AG09309 (cell line): ENCODE measurements at regions not wholly inside any gene's neighbourhood (a gene's known extent, or its start where the extent isn't known, plus 50 kb on each side); places are given as distances from the start of the nearest gene placed in this dataset.
"Not testable (repeated sequence)": the region's sequence is repeated elsewhere in the genome, so short reads cannot be mapped to it uniquely, and the experiment has no call there.

Experiments used
- DNase-seq: peaks from one replicate; pipeline ENCODE4 v3.0.0-alpha.2; 2010; ENCODE audit warnings: low read depth
- H3K4me3 ChIP-seq: 2 replicates; pipeline ENCODE4 v1.5.1; 2011; ENCODE audit warnings: mild to moderate bottlenecking, low read depth, low read length, moderate library complexity; ENCODE audit not compliant: control insufficient read depth
- CTCF ChIP-seq: IDR thresholded peaks from 2 replicates; pipeline ENCODE4 v1.5.1; 2011; ENCODE audit warnings: mild to moderate bottlenecking, low read depth, low read length, inconsistent platforms; ENCODE audit not compliant: insufficient read depth, control insufficient read depth; ENCODE audit errors: missing control alignments

- H3K4me3 ChIP-seq = no peak overlapping the region
- no peak for DNase-seq
- no peak for TF ChIP-seq CTCF
Measured at GRCh38 chr3:17825298-17825697, 82.9 kb upstream of the TBC1D5 start.

GRCh38 chr3:17823816-17824215 lies 81.4 kb upstream of the TBC1D5 start:
- no peak for DNase-seq
- no peak for TF ChIP-seq CTCF
- H3K4me3 ChIP-seq = no peak overlapping the region

- H3K4me3 ChIP-seq = no peak overlapping the region
- no peak for TF ChIP-seq CTCF
- no peak for DNase-seq
Measured at GRCh38 chr3:17823036-17823435, 80.6 kb upstream of the TBC1D5 start.

GRCh38 chr3:17820704-17821103 lies 78.3 kb upstream of the TBC1D5 start:
- H3K4me3 ChIP-seq = no peak overlapping the region
- no peak for TF ChIP-seq CTCF
- no peak for DNase-seq

GRCh38 chr3:17820275-17820674 lies 77.8 kb upstream of the TBC1D5 start:
- TF ChIP-seq CTCF = no peak
- H3K4me3 ChIP-seq = no peak overlapping the region
- no peak for DNase-seq

GRCh38 chr3:17817973-17818372 lies 75.5 kb upstream of the TBC1D5 start:
- not testable (repeated sequence) for H3K4me3 ChIP-seq, DNase-seq

GRCh38 chr3:17817545-17817944 lies 75.1 kb upstream of the TBC1D5 start:
- no peak for TF ChIP-seq CTCF
- DNase-seq = no peak
- no peak overlapping the region for H3K4me3 ChIP-seq

- DNase-seq, H3K4me3 ChIP-seq: not testable (repeated sequence)
Measured at GRCh38 chr3:17816839-17817238, 74.4 kb upstream of the TBC1D5 start.

- not testable (repeated sequence) for H3K4me3 ChIP-seq, DNase-seq
Measured at GRCh38 chr3:17812328-17812727, 69.9 kb upstream of the TBC1D5 start.
